ENCODE measurements at regions not wholly inside any gene's neighbourhood (a gene's known extent, or its start where the extent isn't known, plus 50 kb on each side); places are given as distances from the start of the nearest gene placed in this dataset.

- no peak overlapping the region for H3K4me3 ChIP-seq (ENCODE audit: low read depth, low read length)
- no peak for TF ChIP-seq CTCF (IDR thresholded peaks at IDR 0.05; ENCODE audit: low read depth, low read length)
Measured at GRCh38 chr2:75810611-75811330, 100.1 kb upstream of the GCFC2 start.

GRCh38 chr2:75808793-75809535 lies 98.2 kb upstream of the GCFC2 start:
- H3K4me3 ChIP-seq (ENCODE audit: low read depth, low read length), result no peak overlapping the region
- TF ChIP-seq CTCF (IDR thresholded peaks at IDR 0.05; ENCODE audit: low read depth, low read length), result no peak

GRCh38 chr2:75807992-75808391 lies 97.3 kb upstream of the GCFC2 start:
- H3K4me3 ChIP-seq (ENCODE audit: low read depth, low read length), result no peak overlapping the region
- no peak for TF ChIP-seq CTCF (IDR thresholded peaks at IDR 0.05; ENCODE audit: low read depth, low read length)

GRCh38 chr2:75801234-75801982 lies 90.7 kb upstream of the GCFC2 start:
- H3K4me3 ChIP-seq (ENCODE audit: low read depth, low read length), result no peak overlapping the region
- no peak for TF ChIP-seq CTCF (IDR thresholded peaks at IDR 0.05; ENCODE audit: low read depth, low read length)

- no peak for TF ChIP-seq CTCF (IDR thresholded peaks at IDR 0.05; ENCODE audit: low read depth, low read length)
- H3K4me3 ChIP-seq (ENCODE audit: low read depth, low read length), result no peak overlapping the region
Measured at GRCh38 chr2:75800456-75800855, 89.7 kb upstream of the GCFC2 start.

- no peak overlapping the region for H3K4me3 ChIP-seq (ENCODE audit: low read depth, low read length)
- TF ChIP-seq CTCF (IDR thresholded peaks at IDR 0.05; ENCODE audit: low read depth, low read length), result no peak
Measured at GRCh38 chr2:75799859-75800258, 89.1 kb upstream of the GCFC2 start.

- TF ChIP-seq CTCF (IDR thresholded peaks at IDR 0.05; ENCODE audit: low read depth, low read length), result no peak
- no peak overlapping the region for H3K4me3 ChIP-seq (ENCODE audit: low read depth, low read length)
Measured at GRCh38 chr2:75798569-75798968, 87.9 kb upstream of the GCFC2 start.

Data from WI38 (cell line).